ENCODE measurements at regions not wholly inside any gene's neighbourhood (a gene's known extent, or its start where the extent isn't known, plus 50 kb on each side); places are given as distances from the start of the nearest gene placed in this dataset.

GRCh38 chr9:126043681-126044080 is 282.9 kb upstream of the MVB12B start:
- TF ChIP-seq CTCF (conservative IDR thresholded peaks at IDR 0.05) (no peak), ZFX (IDR thresholded peaks at IDR 0.05) (no peak)

Measured in C4-2B (cell line).